GM23338 (cell line): ENCODE measurements at regions not wholly inside any gene's neighbourhood (a gene's known extent, or its start where the extent isn't known, plus 50 kb on each side); places are given as distances from the start of the nearest gene placed in this dataset.

Source experiments
- ATAC-seq: fragments of 200-7000 bp; cut with Tn5 transposase; 3 replicates; pipeline ENCODE4 v1.9.1; 2020
- DNase-seq: peaks from one replicate; pipeline ENCODE4 v3.0.0-alpha.2; 2015; ENCODE audit warnings: low spot score
- H2AFZ ChIP-seq: fragments of 200-600 bp; sonication (generic); 2 replicates; pipeline ENCODE4 v1.8.0; 2016; ENCODE audit warnings: antibody characterized with exemption, mild to moderate bottlenecking, moderate library complexity
- H3F3A ChIP-seq: fragments of 200-600 bp; sonication (generic); replicated peaks from 2 replicates; pipeline ENCODE4 v1.8.0; 2017; ENCODE audit warnings: antibody characterized with exemption, mixed run types, low read depth
- H3K27ac ChIP-seq: fragments of 200-600 bp; sonication (generic); 2 replicates; pipeline ENCODE4 v1.6.1; 2016; ENCODE audit warnings: low read depth
- H3K27me3 ChIP-seq: fragments of 200-600 bp; sonication (generic); 2 replicates; pipeline ENCODE4 v1.8.0; 2016; ENCODE audit warnings: mild to moderate bottlenecking, mixed run types, moderate library complexity; ENCODE audit not compliant: insufficient read depth
- H3K36me3 ChIP-seq: fragments of 200-600 bp; sonication (generic); 2 replicates; pipeline ENCODE4 v1.8.0; 2016; ENCODE audit warnings: mild to moderate bottlenecking; ENCODE audit not compliant: insufficient read depth
- H3K4me1 ChIP-seq: fragments of 200-600 bp; sonication (generic); 2 replicates; pipeline ENCODE4 v1.8.0; 2016; ENCODE audit warnings: mild to moderate bottlenecking, moderate library complexity; ENCODE audit not compliant: insufficient read depth
- H3K4me2 ChIP-seq: fragments of 200-600 bp; sonication (generic); 2 replicates; pipeline ENCODE4 v1.7.1; 2017; ENCODE audit warnings: mixed run types
- H3K4me3 ChIP-seq: fragments of 200-600 bp; sonication (generic); 2 replicates; pipeline ENCODE4 v1.6.1; 2016; ENCODE audit warnings: mixed run types
- H3K79me2 ChIP-seq: fragments of 200-600 bp; sonication (generic); replicated peaks from 2 replicates; pipeline ENCODE4 v1.8.0; 2017; ENCODE audit warnings: mild to moderate bottlenecking; ENCODE audit not compliant: insufficient read depth
- H3K9me2 ChIP-seq: fragments of 200-600 bp; sonication (generic); 2 replicates; pipeline ENCODE4 v1.8.0; 2017; ENCODE audit not compliant: insufficient read depth
- H4K20me1 ChIP-seq: fragments of 200-600 bp; sonication (generic); replicated peaks from 2 replicates; pipeline ENCODE4 v1.8.0; 2017; ENCODE audit warnings: mild to moderate bottlenecking; ENCODE audit not compliant: insufficient read depth
- H3K27ac Mint-ChIP-seq: 2 replicates; pipeline ENCODE4 v1.8.0; 2020; ENCODE audit warnings: inconsistent platforms, mild to moderate bottlenecking, moderate library complexity, mixed read lengths
- H3K27me3 Mint-ChIP-seq: 3 replicates; pipeline ENCODE4 v1.8.0; 2022; ENCODE audit warnings: low read depth, mild to moderate bottlenecking, moderate library complexity, mixed read lengths, inconsistent platforms; ENCODE audit not compliant: insufficient read depth, poor library complexity
- H3K36me3 Mint-ChIP-seq: 3 replicates; pipeline ENCODE4 v1.8.0; 2021; ENCODE audit warnings: low read depth, mild to moderate bottlenecking, inconsistent platforms, moderate library complexity, mixed read lengths
- H3K4me1 Mint-ChIP-seq: 3 replicates; pipeline ENCODE4 v1.8.0; 2020; ENCODE audit warnings: mild to moderate bottlenecking, inconsistent platforms, mixed read lengths
- H3K4me3 Mint-ChIP-seq: 3 replicates; pipeline ENCODE4 v1.8.0; 2021; ENCODE audit warnings: moderate library complexity, mild to moderate bottlenecking, inconsistent platforms, mixed read lengths
- H3K9me3 Mint-ChIP-seq: 3 replicates; pipeline ENCODE4 v1.8.0; 2020; ENCODE audit warnings: moderate library complexity, mild to moderate bottlenecking, inconsistent platforms, mixed read lengths
- CREB1 ChIP-seq: fragments of 250-450 bp; sonication (Bioruptor Pico); IDR thresholded peaks from 2 replicates; pipeline ENCODE4 v1.5.0; 2020; ENCODE audit warnings: low read depth, mild to moderate bottlenecking, moderate library complexity
- CTCF ChIP-seq, 2 experiments: fragments of 200-600 bp in 1 of 2; sonication (generic) in 1 of 2; conservative IDR thresholded peaks; 2 replicates each; pipeline versions ENCODE4 v1.5.1 to v1.6.1; 2016 to 2017; ENCODE audit warnings: antibody characterized with exemption in 2 of 2, low read depth in 2 of 2, mild to moderate bottlenecking in 2 of 2, moderate library complexity in 1 of 2
- EZH2 ChIP-seq: fragments of 200-600 bp; sonication (generic); IDR thresholded peaks from one replicate; pipeline ENCODE4 v1.8.0; 2017; ENCODE audit warnings: antibody characterized with exemption, mild to moderate bottlenecking, low read depth; ENCODE audit not compliant: unreplicated experiment
- EZH2phosphoT487 ChIP-seq: fragments of 200-600 bp; sonication (generic); IDR thresholded peaks from one replicate; pipeline ENCODE4 v1.8.1; 2018; ENCODE audit warnings: antibody characterized with exemption; ENCODE audit not compliant: unreplicated experiment
- JUNB ChIP-seq: IDR thresholded peaks from one replicate; pipeline ENCODE4 v1.6.1; 2016; ENCODE audit warnings: antibody characterized with exemption; ENCODE audit not compliant: unreplicated experiment
- NANOG ChIP-seq: IDR thresholded peaks from 2 replicates; pipeline ENCODE4 v1.6.1; 2016; ENCODE audit warnings: antibody characterized with exemption, borderline replicate concordance
- POLR2AphosphoS5 ChIP-seq: IDR thresholded peaks from 2 replicates; pipeline ENCODE4 v1.6.1; 2016; ENCODE audit warnings: antibody characterized with exemption, low read depth
- REST ChIP-seq: IDR thresholded peaks from one replicate; pipeline ENCODE4 v1.6.1; 2018; ENCODE audit warnings: antibody characterized with exemption; ENCODE audit not compliant: unreplicated experiment
- STAT1 ChIP-seq: IDR thresholded peaks from one replicate; pipeline ENCODE4 v1.6.1; 2016; ENCODE audit warnings: antibody characterized with exemption; ENCODE audit not compliant: unreplicated experiment
- ZNF114 ChIP-seq: fragments of 250-450 bp; sonication (Bioruptor Pico); IDR thresholded peaks from 2 replicates; pipeline ENCODE4 v1.5.0; 2020; ENCODE audit warnings: mild to moderate bottlenecking, moderate library complexity
- ZNF331 ChIP-seq: fragments of 250-450 bp; sonication (Bioruptor Pico); IDR thresholded peaks from 2 replicates; pipeline ENCODE4 v1.5.0; 2020; ENCODE audit warnings: low read depth, mild to moderate bottlenecking, moderate library complexity
- TF ChIP-seq, protein P1 (sequence below): IDR thresholded peaks from 2 replicates; pipeline ENCODE4 v1.6.1; 2016; ENCODE audit warnings: antibody characterized with exemption

GRCh38 chr12:34389378-34390170 is 367.3 kb downstream of the ALG10 start:
- no peak overlapping the region for H3K4me3 Mint-ChIP-seq
- H3K9me2 ChIP-seq, result no peaks in the 10 kb centered on the region
- H3K27me3 ChIP-seq, result no peaks in the 10 kb centered on the region
- no peak overlapping the region for H3K4me2 ChIP-seq
- no peaks in the 10 kb centered on the region for H3K4me1 Mint-ChIP-seq
- no peaks in the 10 kb centered on the region for H3F3A ChIP-seq
- H3K36me3 Mint-ChIP-seq, result peaks cover 38% of the 10 kb centered on the region
- H3K27me3 Mint-ChIP-seq, result peaks cover 12% of the 10 kb centered on the region
- H3K27ac Mint-ChIP-seq, result no peak overlapping the region
- H3K9me3 Mint-ChIP-seq, result peaks cover 100% of the 10 kb centered on the region
- H3K36me3 ChIP-seq, result no peaks in the 10 kb centered on the region
- no peak for ATAC-seq
- no peaks in the 10 kb centered on the region for H3K79me2 ChIP-seq
- no peaks in the 10 kb centered on the region for H3K4me1 ChIP-seq
- H3K4me3 ChIP-seq, result no peak overlapping the region
- H2AFZ ChIP-seq, result no peak overlapping the region
- TF ChIP-seq ZNF331 (CRISPR knock-in tag), result no peak
- no peak for DNase-seq
- H4K20me1 ChIP-seq, result no peaks in the 10 kb centered on the region
- no peak overlapping the region for H3K27ac ChIP-seq

DNA sequence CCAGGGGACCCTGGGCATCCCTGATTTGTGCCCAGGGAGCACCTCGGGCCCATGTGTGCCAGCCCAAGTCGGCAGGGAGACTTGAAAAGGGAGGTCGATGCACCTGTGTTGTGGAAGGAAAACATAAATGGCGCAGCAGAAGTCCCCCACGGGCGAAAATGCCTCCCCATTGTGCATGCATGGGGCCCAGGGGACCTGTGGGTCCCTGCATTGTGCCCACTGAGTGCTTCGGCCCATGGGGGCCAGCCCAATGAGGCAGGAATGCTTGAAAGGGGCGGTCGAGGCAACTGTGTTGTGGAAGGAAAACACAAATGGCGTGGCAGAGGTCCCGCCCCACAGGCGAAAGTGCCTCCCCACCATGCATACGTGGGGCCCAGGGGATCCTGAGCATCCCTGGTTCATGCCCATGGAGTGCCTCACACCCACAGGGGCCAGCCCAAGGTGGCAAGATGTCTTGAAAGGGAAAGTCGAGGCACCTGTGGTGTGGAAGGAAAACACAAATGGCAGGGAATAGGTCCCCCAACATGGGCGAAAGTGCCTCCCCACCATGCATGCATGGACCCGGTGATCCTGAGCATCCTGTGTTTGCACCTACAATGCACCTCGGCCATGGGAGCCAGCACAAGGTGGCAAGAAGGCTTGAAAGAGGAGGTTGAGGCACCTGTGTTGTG is 368.0 kb downstream of the ALG10 start:
- Histone ChIP-seq H3K4me3 (no peak overlapping the region), H3K4me2 (no peak overlapping the region), H3K36me3 (no peaks in the 10 kb centered on the region), H2AFZ (no peak overlapping the region), H3K9me2 (no peaks in the 10 kb centered on the region), H3K27me3 (no peaks in the 10 kb centered on the region), H3K27ac (no peak overlapping the region), H4K20me1 (no peaks in the 10 kb centered on the region), H3K79me2 (no peaks in the 10 kb centered on the region), H3K4me1 (no peaks in the 10 kb centered on the region), H3F3A (no peaks in the 10 kb centered on the region)
- no peak overlapping the region for H3K27ac Mint-ChIP-seq
- H3K4me1 Mint-ChIP-seq, result no peaks in the 10 kb centered on the region
- H3K4me3 Mint-ChIP-seq, result no peak overlapping the region
- peaks cover 100% of the 10 kb centered on the region for H3K9me3 Mint-ChIP-seq
- H3K36me3 Mint-ChIP-seq, result peaks cover 35% of the 10 kb centered on the region
- DNase-seq (no peak), ATAC-seq (no peak)
- peaks cover 12% of the 10 kb centered on the region for H3K27me3 Mint-ChIP-seq
- TF ChIP-seq EZH2phosphoT487 (no peak), STAT1 (no peak), EZH2 (no peak), CTCF (conservative IDR thresholded peaks at IDR 0.05; ENCODE audit: low read depth in 2 of 2) (no peak), ZNF331 (CRISPR knock-in tag) (no peak), REST (no peak), CREB1 (no peak), ZNF114 (CRISPR knock-in tag) (no peak), NANOG (no peak), POLR2AphosphoS5 (no peak), JUNB (no peak)
- TF ChIP-seq, protein P1, sequence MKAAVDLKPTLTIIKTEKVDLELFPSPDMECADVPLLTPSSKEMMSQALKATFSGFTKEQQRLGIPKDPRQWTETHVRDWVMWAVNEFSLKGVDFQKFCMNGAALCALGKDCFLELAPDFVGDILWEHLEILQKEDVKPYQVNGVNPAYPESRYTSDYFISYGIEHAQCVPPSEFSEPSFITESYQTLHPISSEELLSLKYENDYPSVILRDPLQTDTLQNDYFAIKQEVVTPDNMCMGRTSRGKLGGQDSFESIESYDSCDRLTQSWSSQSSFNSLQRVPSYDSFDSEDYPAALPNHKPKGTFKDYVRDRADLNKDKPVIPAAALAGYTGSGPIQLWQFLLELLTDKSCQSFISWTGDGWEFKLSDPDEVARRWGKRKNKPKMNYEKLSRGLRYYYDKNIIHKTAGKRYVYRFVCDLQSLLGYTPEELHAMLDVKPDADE, result no peak
